ENCODE measurements at regions not wholly inside any gene's neighbourhood (a gene's known extent, or its start where the extent isn't known, plus 50 kb on each side); places are given as distances from the start of the nearest gene placed in this dataset.

GRCh38 chr9:135304886-135305285 is 174.7 kb upstream of the PPP1R26 start:
- no peaks in the 10 kb centered on the region for H3K36me3 ChIP-seq (ENCODE audit: control insufficient read depth, insufficient read depth, low read length)
- Mint-ChIP-seq H3K27me3 (ENCODE audit: insufficient read depth, unreplicated experiment) (peaks cover 33% of the 10 kb centered on the region), H3K36me3 (ENCODE audit: insufficient read depth, unreplicated experiment) (no peaks in the 10 kb centered on the region), H3K9me3 (ENCODE audit: unreplicated experiment) (peaks cover 20% of the 10 kb centered on the region), H3K4me1 (ENCODE audit: low read depth, unreplicated experiment) (no peaks in the 10 kb centered on the region), H3K4me3 (ENCODE audit: unreplicated experiment) (no peak overlapping the region), H3K27ac (ENCODE audit: unreplicated experiment) (no peak overlapping the region)
- H3K27me3 ChIP-seq (replicated peaks; ENCODE audit: control insufficient read depth, insufficient read depth, low read length) = no peaks in the 10 kb centered on the region
- no TSS peak for BruUV-seq (replicated peaks)
- no peak for TF ChIP-seq CTCF (IDR thresholded peaks at IDR 0.05; ENCODE audit: insufficient read depth in 1 of 2, low read depth in 1 of 2, low read length in 1 of 2, severe bottlenecking in 1 of 2, unreplicated experiment in 1 of 2)
- H3K4me3 ChIP-seq (ENCODE audit: low read depth, low read length) = no peak overlapping the region
- DNase-seq = no peak
- ChIA-PET CTCF (no interaction called here), POLR2A (no interaction called here)
- H3K4me1 ChIP-seq = no peaks in the 10 kb centered on the region
- intact Hi-C loops (cut with micrococcal nuclease; ENCODE audit: unreplicated experiment) = no loop called here
- no peaks in the 10 kb centered on the region for H3K9me3 ChIP-seq

GRCh38 chr9:135305546-135306180 is 173.9 kb upstream of the PPP1R26 start:
- CTCF ChIA-PET = no interaction called here
- peaks cover 28% of the 10 kb centered on the region for H3K27me3 Mint-ChIP-seq (ENCODE audit: insufficient read depth, unreplicated experiment)

GRCh38 chr9:135306699-135307098 is 172.9 kb upstream of the PPP1R26 start:
- peaks cover 24% of the 10 kb centered on the region for H3K27me3 Mint-ChIP-seq (ENCODE audit: insufficient read depth, unreplicated experiment)
- intact Hi-C loops (cut with micrococcal nuclease; ENCODE audit: unreplicated experiment) = no loop called here
- no peak overlapping the region for H3K4me3 Mint-ChIP-seq (ENCODE audit: unreplicated experiment)
- ChIA-PET POLR2A (no interaction called here), CTCF (no interaction called here)
- no peak for TF ChIP-seq CTCF (IDR thresholded peaks at IDR 0.05; ENCODE audit: insufficient read depth in 1 of 2, low read depth in 1 of 2, low read length in 1 of 2, severe bottlenecking in 1 of 2, unreplicated experiment in 1 of 2)
- Histone ChIP-seq H3K27me3 (replicated peaks; ENCODE audit: control insufficient read depth, insufficient read depth, low read length) (no peaks in the 10 kb centered on the region), H3K9me3 (no peaks in the 10 kb centered on the region), H3K4me1 (no peaks in the 10 kb centered on the region), H3K36me3 (ENCODE audit: control insufficient read depth, insufficient read depth, low read length) (no peaks in the 10 kb centered on the region), H3K4me3 (ENCODE audit: low read depth, low read length) (no peak overlapping the region)
- no peak overlapping the region for H3K27ac Mint-ChIP-seq (ENCODE audit: unreplicated experiment)
- no TSS peak for BruUV-seq (replicated peaks)
- H3K4me1 Mint-ChIP-seq (ENCODE audit: low read depth, unreplicated experiment) = no peaks in the 10 kb centered on the region
- peaks cover 20% of the 10 kb centered on the region for H3K9me3 Mint-ChIP-seq (ENCODE audit: unreplicated experiment)
- no peaks in the 10 kb centered on the region for H3K36me3 Mint-ChIP-seq (ENCODE audit: insufficient read depth, unreplicated experiment)
- DNase-seq = no peak

More at GRCh38 chr9:135305546-135306180, 173.9 kb upstream of the PPP1R26 start:
- intact Hi-C loops (cut with micrococcal nuclease; ENCODE audit: unreplicated experiment) = no loop called here
- H3K36me3 ChIP-seq (ENCODE audit: control insufficient read depth, insufficient read depth, low read length) = no peaks in the 10 kb centered on the region
- no TSS peak for BruUV-seq (replicated peaks)
- no peaks in the 10 kb centered on the region for H3K27me3 ChIP-seq (replicated peaks; ENCODE audit: control insufficient read depth, insufficient read depth, low read length)
- no peak overlapping the region for H3K4me3 ChIP-seq (ENCODE audit: low read depth, low read length)
- no peak for TF ChIP-seq CTCF (IDR thresholded peaks at IDR 0.05; ENCODE audit: insufficient read depth in 1 of 2, low read depth in 1 of 2, low read length in 1 of 2, severe bottlenecking in 1 of 2, unreplicated experiment in 1 of 2)
- POLR2A ChIA-PET = no interaction called here
- H3K9me3 ChIP-seq = no peaks in the 10 kb centered on the region
- H3K27ac Mint-ChIP-seq (ENCODE audit: unreplicated experiment) = no peak overlapping the region
- H3K4me3 Mint-ChIP-seq (ENCODE audit: unreplicated experiment) = no peak overlapping the region
- no peaks in the 10 kb centered on the region for H3K4me1 ChIP-seq
- no peak for DNase-seq
- H3K4me1 Mint-ChIP-seq (ENCODE audit: low read depth, unreplicated experiment) = no peaks in the 10 kb centered on the region
- no peaks in the 10 kb centered on the region for H3K36me3 Mint-ChIP-seq (ENCODE audit: insufficient read depth, unreplicated experiment)
- H3K9me3 Mint-ChIP-seq (ENCODE audit: unreplicated experiment) = peaks cover 20% of the 10 kb centered on the region

All from Caco-2 (cell line).